Stimulated activated CD4-positive, alpha-beta T cell treated with anti-CD3 and anti-CD28 coated beads, TNF-alpha, amount 100 ng/mL, for 4 hours (primary cell): ENCODE measurements at regions not wholly inside any gene's neighbourhood (a gene's known extent, or its start where the extent isn't known, plus 50 kb on each side); places are given as distances from the start of the nearest gene placed in this dataset.
"Not testable (repeated sequence)": the region's sequence is repeated elsewhere in the genome, so short reads cannot be mapped to it uniquely, and the experiment has no call there.

Experiments
- DNase-seq, 3 experiments: peaks; one replicate each; pipeline ENCODE4 v3.0.0-alpha.2; 2020; ENCODE audit warnings: low read depth in 3 of 3

- no peak for DNase-seq
Observed at GRCh38 chr2:192480984-192481383, 286.3 kb upstream of the TMEFF2 start.

GRCh38 chr2:192473331-192473730 lies 278.6 kb upstream of the TMEFF2 start:
- no peak for DNase-seq

GRCh38 chr2:192471982-192472381 lies 277.2 kb upstream of the TMEFF2 start:
- no peak for DNase-seq

- DNase-seq, result no peak
Observed at GRCh38 chr2:192469612-192470011, 274.9 kb upstream of the TMEFF2 start.

GRCh38 chr2:192467953-192468660 lies 273.4 kb upstream of the TMEFF2 start:
- DNase-seq, result no peak

- DNase-seq, result no peak
Observed at GRCh38 chr2:192465141-192465540, 270.4 kb upstream of the TMEFF2 start.

GRCh38 chr2:192459422-192459821 lies 264.7 kb upstream of the TMEFF2 start:
- DNase-seq, result no peak

- no peak for DNase-seq
Observed at GRCh38 chr2:192448881-192449280, 254.1 kb upstream of the TMEFF2 start.

- no peak for DNase-seq
Observed at GRCh38 chr2:192444286-192444838, 249.6 kb upstream of the TMEFF2 start.

- DNase-seq, result no peak
Observed at GRCh38 chr2:192443831-192444230, 249.1 kb upstream of the TMEFF2 start.

- DNase-seq, result no peak
Observed at GRCh38 chr2:192438239-192438638, 243.5 kb upstream of the TMEFF2 start.

GRCh38 chr2:192437653-192438052 lies 242.9 kb upstream of the TMEFF2 start:
- no peak for DNase-seq

- no peak for DNase-seq
Observed at GRCh38 chr2:192424243-192424642, 229.5 kb upstream of the TMEFF2 start.

- no peak for DNase-seq
Observed at GRCh38 chr2:192419786-192420185, 225.1 kb upstream of the TMEFF2 start.

GRCh38 chr2:192416060-192416459 lies 221.3 kb upstream of the TMEFF2 start:
- DNase-seq, result no peak

GRCh38 chr2:192414794-192415193 lies 220.1 kb upstream of the TMEFF2 start:
- DNase-seq, result no peak

GRCh38 chr2:192413812-192414681 lies 219.3 kb upstream of the TMEFF2 start:
- no peak for DNase-seq

GRCh38 chr2:192412866-192413265 lies 218.1 kb upstream of the TMEFF2 start:
- DNase-seq, result not testable (repeated sequence)

GRCh38 chr2:192412394-192412793 lies 217.7 kb upstream of the TMEFF2 start:
- no peak for DNase-seq

- no peak for DNase-seq
Observed at GRCh38 chr2:192411755-192412154, 217.0 kb upstream of the TMEFF2 start.

GRCh38 chr2:192410319-192410718 lies 215.6 kb upstream of the TMEFF2 start:
- no peak for DNase-seq

GRCh38 chr2:192407692-192408091 lies 213.0 kb upstream of the TMEFF2 start:
- no peak for DNase-seq

- no peak for DNase-seq
Observed at GRCh38 chr2:192398236-192398635, 203.5 kb upstream of the TMEFF2 start.
